GOT3 (cell line): ENCODE measurements at regions not wholly inside any gene's neighbourhood (a gene's known extent, or its start where the extent isn't known, plus 50 kb on each side); places are given as distances from the start of the nearest gene placed in this dataset.

Source experiments
- DNase-seq: peaks from one replicate; lab custom pipeline; 2025; ENCODE audit warnings: mixed read lengths; lab: John Stamatoyannopoulos, UW

- no peak for DNase-seq
Observed at GRCh38 chr15:38861108-38861507, 296.5 kb upstream of the RASGRP1 start.

GRCh38 chr15:38862099-38862498 is 297.5 kb upstream of the RASGRP1 start:
- no peak for DNase-seq

- no peak for DNase-seq
Observed at GRCh38 chr15:38863381-38863780, 298.8 kb upstream of the RASGRP1 start.

GRCh38 chr15:38864122-38864521 is 299.5 kb upstream of the RASGRP1 start:
- DNase-seq, result no peak

- DNase-seq, result peak; percentile 30
Observed at GRCh38 chr15:38864827-38865581, 300.4 kb upstream of the RASGRP1 start.

GRCh38 chr15:38867556-38867955 is 302.9 kb upstream of the RASGRP1 start:
- no peak for DNase-seq

- DNase-seq, result no peak
Observed at GRCh38 chr15:38868326-38869114, 303.9 kb upstream of the RASGRP1 start.

GRCh38 chr15:38871638-38872037 is 307.0 kb upstream of the RASGRP1 start:
- no peak for DNase-seq

GRCh38 chr15:38872732-38873131 is 308.1 kb upstream of the RASGRP1 start:
- DNase-seq, result no peak

- no peak for DNase-seq
Observed at GRCh38 chr15:38873158-38873557, 308.5 kb upstream of the RASGRP1 start.

- no peak for DNase-seq
Observed at GRCh38 chr15:38874464-38874863, 309.9 kb upstream of the RASGRP1 start.

- DNase-seq, result no peak
Observed at GRCh38 chr15:38876211-38876610, 311.6 kb upstream of the RASGRP1 start.

- DNase-seq, result no peak
Observed at GRCh38 chr15:38876621-38877020, 312.0 kb upstream of the RASGRP1 start.

- no peak for DNase-seq
Observed at GRCh38 chr15:38877471-38877870, 312.9 kb upstream of the RASGRP1 start.

GRCh38 chr15:38878026-38878425 is 313.4 kb upstream of the RASGRP1 start:
- no peak for DNase-seq

- no peak for DNase-seq
Observed at GRCh38 chr15:38878926-38879325, 314.3 kb upstream of the RASGRP1 start.

GRCh38 chr15:38879909-38880471 is 315.4 kb upstream of the RASGRP1 start:
- no peak for DNase-seq

- DNase-seq, result no peak
Observed at GRCh38 chr15:38882221-38882620, 317.6 kb upstream of the RASGRP1 start.

- no peak for DNase-seq
Observed at GRCh38 chr15:38883987-38884386, 319.4 kb upstream of the RASGRP1 start.

GRCh38 chr15:38885001-38885400 is 320.4 kb upstream of the RASGRP1 start:
- DNase-seq, result no peak

- DNase-seq, result no peak
Observed at GRCh38 chr15:38885471-38885952, 320.9 kb upstream of the RASGRP1 start.

GRCh38 chr15:38886315-38887163 is 321.9 kb upstream of the RASGRP1 start:
- DNase-seq, result no peak
